ENCODE measurements at regions not wholly inside any gene's neighbourhood (a gene's known extent, or its start where the extent isn't known, plus 50 kb on each side); places are given as distances from the start of the nearest gene placed in this dataset.

- no peaks in the 10 kb centered on the region for H3K9me3 ChIP-seq (replicated peaks in 1 of 2; ENCODE audit: control insufficient read depth in 2 of 2, insufficient read depth in 1 of 2, low read depth in 1 of 2, low read length in 2 of 2)
- no peak overlapping the region for H2BK5ac ChIP-seq (ENCODE audit: low read length)
- no peaks in the 10 kb centered on the region for H3K79me1 ChIP-seq (ENCODE audit: low read depth, low read length)
- no peak overlapping the region for H4K91ac ChIP-seq (ENCODE audit: low read depth, low read length, poor library complexity)
- no peak for DNase-seq (ENCODE audit: low spot score)
- no peaks in the 10 kb centered on the region for H3K36me3 ChIP-seq (replicated peaks in 1 of 2; ENCODE audit: control insufficient read depth in 2 of 2, insufficient read depth in 2 of 2, low read length in 2 of 2)
- H2BK15ac ChIP-seq (ENCODE audit: low read length): no peak overlapping the region
- no peaks in the 10 kb centered on the region for H3K4me1 ChIP-seq (ENCODE audit: control insufficient read depth in 2 of 2, insufficient read depth in 1 of 2, low read depth in 1 of 2, low read length in 2 of 2)
- H3K4ac ChIP-seq (ENCODE audit: low read length): no peak overlapping the region
- no peak overlapping the region for H3K23ac ChIP-seq (ENCODE audit: low read depth, low read length, poor library complexity)
- H4K8ac ChIP-seq (ENCODE audit: low read depth, low read length): no peak overlapping the region
- no peak overlapping the region for H3K27ac ChIP-seq (replicated peaks; ENCODE audit: low read length)
- no peak overlapping the region for H3K14ac ChIP-seq (ENCODE audit: low read length)
- H3K9ac ChIP-seq (ENCODE audit: low read depth, low read length, poor library complexity): no peak overlapping the region
- peak overlapping the region; percentile 11 for H2AFZ ChIP-seq (ENCODE audit: low read length)
- no peak overlapping the region for H3K4me3 ChIP-seq (ENCODE audit: low read length in 2 of 2)
- no peaks in the 10 kb centered on the region for H3K27me3 ChIP-seq (ENCODE audit: control insufficient read depth in 3 of 3, insufficient read depth in 3 of 3, low read depth in 1 of 3, low read length in 3 of 3)
- no peak overlapping the region for H2BK12ac ChIP-seq (ENCODE audit: low read length)
- H3K4me2 ChIP-seq (ENCODE audit: insufficient read depth, low read length, poor library complexity, severe bottlenecking): no peak overlapping the region
- WGBS, 2 donors (ENCODE audit: extremely low coverage in 2 of 2, insufficient read length in 2 of 2, insufficient replicate concordance in 1 of 2): no CpG with 5 or more reads among the region's 11 CpGs
- no peak overlapping the region for H2BK120ac ChIP-seq (ENCODE audit: low read depth, low read length)
- H3K18ac ChIP-seq (ENCODE audit: low read length): no peak overlapping the region
- H2AK5ac ChIP-seq (ENCODE audit: low read depth, low read length): no peak overlapping the region
Measured at GRCh38 chrX:7330971-7331746, 183.2 kb upstream of the PUDP start.

DNA sequence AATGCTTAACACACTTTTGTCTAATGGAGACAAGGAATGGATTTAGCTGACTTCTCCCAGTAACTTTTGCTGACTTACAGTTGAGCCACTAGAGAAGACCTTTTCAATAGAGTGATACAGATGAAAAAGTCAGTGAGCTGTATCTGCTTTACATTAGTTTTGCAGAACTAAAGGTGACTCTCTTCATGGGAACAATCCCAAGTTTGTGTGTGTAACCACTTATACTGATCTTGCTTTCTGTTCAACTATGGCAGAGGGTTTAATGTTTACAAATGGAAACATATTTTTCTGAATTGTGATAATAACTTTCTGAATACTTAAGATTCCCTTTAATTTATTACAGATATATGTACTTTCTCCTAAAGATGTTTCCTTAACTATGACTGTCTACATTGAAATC lies 182.6 kb upstream of the PUDP start:
- Histone ChIP-seq H3K4me1 (ENCODE audit: control insufficient read depth in 2 of 2, insufficient read depth in 1 of 2, low read depth in 1 of 2, low read length in 2 of 2) (no peaks in the 10 kb centered on the region), H3K4me3 (ENCODE audit: low read length in 2 of 2) (no peak overlapping the region), H3K36me3 (replicated peaks in 1 of 2; ENCODE audit: control insufficient read depth in 2 of 2, insufficient read depth in 2 of 2, low read length in 2 of 2) (no peaks in the 10 kb centered on the region), H2AK5ac (ENCODE audit: low read depth, low read length) (no peak overlapping the region), H3K27ac (replicated peaks; ENCODE audit: low read length) (no peak overlapping the region), H3K79me1 (ENCODE audit: low read depth, low read length) (no peaks in the 10 kb centered on the region), H2AFZ (ENCODE audit: low read length) (no peak overlapping the region), H2BK12ac (ENCODE audit: low read length) (no peak overlapping the region), H3K14ac (ENCODE audit: low read length) (no peak overlapping the region), H4K8ac (ENCODE audit: low read depth, low read length) (no peak overlapping the region), H4K91ac (ENCODE audit: low read depth, low read length, poor library complexity) (no peak overlapping the region), H3K4me2 (ENCODE audit: insufficient read depth, low read length, poor library complexity, severe bottlenecking) (no peak overlapping the region), H3K4ac (ENCODE audit: low read length) (no peak overlapping the region), H3K18ac (ENCODE audit: low read length) (no peak overlapping the region), H3K23ac (ENCODE audit: low read depth, low read length, poor library complexity) (no peak overlapping the region), H2BK15ac (ENCODE audit: low read length) (no peak overlapping the region), H3K9ac (ENCODE audit: low read depth, low read length, poor library complexity) (no peak overlapping the region), H3K27me3 (ENCODE audit: control insufficient read depth in 3 of 3, insufficient read depth in 3 of 3, low read depth in 1 of 3, low read length in 3 of 3) (no peaks in the 10 kb centered on the region), H3K9me3 (replicated peaks in 1 of 2; ENCODE audit: control insufficient read depth in 2 of 2, insufficient read depth in 1 of 2, low read depth in 1 of 2, low read length in 2 of 2) (no peaks in the 10 kb centered on the region), H2BK120ac (ENCODE audit: low read depth, low read length) (no peak overlapping the region), H2BK5ac (ENCODE audit: low read length) (no peak overlapping the region)
- DNase-seq (ENCODE audit: low spot score): no peak

DNA sequence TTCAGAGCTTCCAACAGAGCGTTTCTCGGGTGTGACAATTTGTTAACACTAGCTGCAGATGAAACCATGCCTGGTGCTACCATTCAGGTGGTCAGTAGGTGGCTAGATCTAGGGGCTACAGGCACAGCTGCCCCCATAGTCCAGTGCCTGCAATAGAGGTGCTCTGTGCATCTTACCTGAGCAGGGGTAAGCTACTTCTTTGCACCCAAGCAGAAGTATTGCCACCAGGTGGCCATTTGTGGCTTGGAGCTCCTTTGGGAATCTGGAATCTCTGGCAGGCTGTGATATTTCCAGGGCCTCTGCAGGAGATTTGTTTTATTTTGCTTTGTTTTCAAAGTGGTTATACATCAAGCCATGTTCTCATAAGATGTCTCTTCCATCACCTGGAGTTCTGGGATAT lies 170.7 kb upstream of the PUDP start:
- Histone ChIP-seq H3K23ac (ENCODE audit: low read depth, low read length, poor library complexity) (no peak overlapping the region), H3K18ac (ENCODE audit: low read length) (no peak overlapping the region), H3K27ac (replicated peaks; ENCODE audit: low read length) (no peak overlapping the region), H3K9ac (ENCODE audit: low read depth, low read length, poor library complexity) (no peak overlapping the region), H3K4me2 (ENCODE audit: insufficient read depth, low read length, poor library complexity, severe bottlenecking) (no peak overlapping the region), H3K4me1 (ENCODE audit: control insufficient read depth in 2 of 2, insufficient read depth in 1 of 2, low read depth in 1 of 2, low read length in 2 of 2) (peaks cover 0 to 7% of the 10 kb centered on the region in 2 donors), H3K36me3 (replicated peaks in 1 of 2; ENCODE audit: control insufficient read depth in 2 of 2, insufficient read depth in 2 of 2, low read length in 2 of 2) (no peaks in the 10 kb centered on the region), H3K4me3 (ENCODE audit: low read length in 2 of 2) (no peak overlapping the region), H3K79me1 (ENCODE audit: low read depth, low read length) (no peaks in the 10 kb centered on the region), H2BK5ac (ENCODE audit: low read length) (no peak overlapping the region), H3K27me3 (ENCODE audit: control insufficient read depth in 3 of 3, insufficient read depth in 3 of 3, low read depth in 1 of 3, low read length in 3 of 3) (no peaks in the 10 kb centered on the region), H2AFZ (ENCODE audit: low read length) (no peak overlapping the region), H2BK15ac (ENCODE audit: low read length) (no peak overlapping the region), H2BK120ac (ENCODE audit: low read depth, low read length) (no peak overlapping the region), H2AK5ac (ENCODE audit: low read depth, low read length) (no peak overlapping the region), H3K9me3 (replicated peaks in 1 of 2; ENCODE audit: control insufficient read depth in 2 of 2, insufficient read depth in 1 of 2, low read depth in 1 of 2, low read length in 2 of 2) (no peaks in the 10 kb centered on the region), H2BK12ac (ENCODE audit: low read length) (no peak overlapping the region), H4K8ac (ENCODE audit: low read depth, low read length) (no peak overlapping the region), H3K14ac (ENCODE audit: low read length) (no peak overlapping the region), H4K91ac (ENCODE audit: low read depth, low read length, poor library complexity) (no peak overlapping the region), H3K4ac (ENCODE audit: low read length) (no peak overlapping the region)
- DNase-seq (ENCODE audit: low spot score): no peak
- WGBS, 2 donors (ENCODE audit: extremely low coverage in 2 of 2, insufficient read length in 2 of 2, insufficient replicate concordance in 1 of 2): no CpG with 5 or more reads among the region's 2 CpGs

DNA sequence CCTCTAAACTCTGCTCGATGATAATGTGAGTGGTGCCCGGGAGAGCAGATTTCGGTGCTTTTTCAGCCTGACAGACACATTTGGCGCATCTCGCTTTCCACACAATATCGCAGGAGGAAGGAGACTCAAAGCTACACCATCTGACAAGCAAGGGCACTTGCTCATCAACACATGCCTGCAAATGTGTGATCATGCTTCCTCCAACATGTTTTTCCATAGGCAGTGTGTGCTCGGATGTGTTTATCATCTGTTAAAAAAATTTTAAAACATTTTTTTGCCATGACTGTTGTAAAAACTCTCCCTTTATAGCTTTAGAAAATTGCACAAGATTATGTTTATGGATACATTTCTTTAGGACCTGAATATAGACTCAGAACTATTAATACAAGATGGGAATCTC lies 170.3 kb upstream of the PUDP start:
- no peak overlapping the region for H3K14ac ChIP-seq (ENCODE audit: low read length)
- no peak overlapping the region for H3K27ac ChIP-seq (replicated peaks; ENCODE audit: low read length)
- H3K4ac ChIP-seq (ENCODE audit: low read length): no peak overlapping the region
- DNase-seq (ENCODE audit: low spot score): no peak
- H3K36me3 ChIP-seq (replicated peaks in 1 of 2; ENCODE audit: control insufficient read depth in 2 of 2, insufficient read depth in 2 of 2, low read length in 2 of 2): no peaks in the 10 kb centered on the region
- no peak overlapping the region for H3K23ac ChIP-seq (ENCODE audit: low read depth, low read length, poor library complexity)
- peaks cover 0 to 7% of the 10 kb centered on the region in 2 donors for H3K4me1 ChIP-seq (ENCODE audit: control insufficient read depth in 2 of 2, insufficient read depth in 1 of 2, low read depth in 1 of 2, low read length in 2 of 2)
- no peaks in the 10 kb centered on the region for H3K27me3 ChIP-seq (ENCODE audit: control insufficient read depth in 3 of 3, insufficient read depth in 3 of 3, low read depth in 1 of 3, low read length in 3 of 3)
- no peak overlapping the region for H2BK15ac ChIP-seq (ENCODE audit: low read length)
- no peak overlapping the region for H3K9ac ChIP-seq (ENCODE audit: low read depth, low read length, poor library complexity)
- no peak overlapping the region for H2AK5ac ChIP-seq (ENCODE audit: low read depth, low read length)
- H3K79me1 ChIP-seq (ENCODE audit: low read depth, low read length): no peaks in the 10 kb centered on the region
- H4K91ac ChIP-seq (ENCODE audit: low read depth, low read length, poor library complexity): no peak overlapping the region
- no peak overlapping the region for H4K8ac ChIP-seq (ENCODE audit: low read depth, low read length)
- H2BK5ac ChIP-seq (ENCODE audit: low read length): no peak overlapping the region
- no peak overlapping the region for H3K4me3 ChIP-seq (ENCODE audit: low read length in 2 of 2)
- H2BK120ac ChIP-seq (ENCODE audit: low read depth, low read length): no peak overlapping the region
- no peak overlapping the region for H3K4me2 ChIP-seq (ENCODE audit: insufficient read depth, low read length, poor library complexity, severe bottlenecking)
- no peak overlapping the region for H2BK12ac ChIP-seq (ENCODE audit: low read length)
- H3K18ac ChIP-seq (ENCODE audit: low read length): no peak overlapping the region
- no peak overlapping the region for H2AFZ ChIP-seq (ENCODE audit: low read length)
- no CpG with 5 or more reads among the region's 7 CpGs for WGBS, 2 donors (ENCODE audit: extremely low coverage in 2 of 2, insufficient read length in 2 of 2, insufficient replicate concordance in 1 of 2)
- no peaks in the 10 kb centered on the region for H3K9me3 ChIP-seq (replicated peaks in 1 of 2; ENCODE audit: control insufficient read depth in 2 of 2, insufficient read depth in 1 of 2, low read depth in 1 of 2, low read length in 2 of 2)
